GM21423 (cell line): ENCODE measurements at regions not wholly inside any gene's neighbourhood (a gene's known extent, or its start where the extent isn't known, plus 50 kb on each side); places are given as distances from the start of the nearest gene placed in this dataset.

Experiments used
- ATAC-seq: cut with Tn5 transposase; IDR thresholded peaks from one replicate; pipeline ENCODE4 v1.9.1; 2021; ENCODE audit warnings: mild to moderate bottlenecking, moderate library complexity; ENCODE audit not compliant: unreplicated experiment

DNA sequence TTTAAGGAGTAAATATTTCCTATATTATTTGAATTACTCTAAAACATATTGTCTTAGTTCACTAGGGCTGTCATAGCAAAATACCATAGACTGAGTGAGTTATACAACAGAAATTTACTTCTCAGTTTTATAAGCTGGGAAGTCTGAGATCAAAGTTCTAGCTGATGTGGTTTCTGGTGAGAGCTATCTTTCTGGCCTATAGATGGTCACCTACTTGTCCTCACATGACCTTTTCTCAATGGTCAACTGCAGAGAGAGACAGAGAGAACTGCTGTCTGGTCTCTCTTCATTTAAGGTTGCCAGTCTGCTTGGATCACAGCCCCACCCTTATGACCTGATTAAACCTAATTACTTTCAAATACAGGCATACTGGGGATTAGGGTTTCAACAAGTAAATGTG lies 490.9 kb downstream of the FBXO15 start:
- no peak for ATAC-seq

DNA sequence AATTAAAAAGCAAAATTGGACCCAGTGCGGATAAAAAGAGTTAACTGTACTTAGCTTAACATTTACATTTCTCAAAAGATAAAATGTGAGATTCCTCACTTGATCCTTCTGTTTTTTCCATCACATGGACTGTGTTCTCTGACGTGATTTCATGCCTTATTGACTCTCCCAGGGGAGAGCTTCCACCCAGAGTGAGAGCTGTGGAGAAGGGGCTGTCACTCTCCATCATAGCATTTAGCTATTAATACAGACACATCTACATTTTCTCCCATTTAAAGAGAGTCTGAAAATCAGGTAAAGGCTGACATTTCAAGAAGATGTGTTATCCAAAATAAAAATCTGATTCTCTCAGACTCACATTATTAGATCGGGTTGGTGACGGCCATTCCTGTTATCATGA lies 493.8 kb downstream of the FBXO15 start:
- ATAC-seq: no peak

DNA sequence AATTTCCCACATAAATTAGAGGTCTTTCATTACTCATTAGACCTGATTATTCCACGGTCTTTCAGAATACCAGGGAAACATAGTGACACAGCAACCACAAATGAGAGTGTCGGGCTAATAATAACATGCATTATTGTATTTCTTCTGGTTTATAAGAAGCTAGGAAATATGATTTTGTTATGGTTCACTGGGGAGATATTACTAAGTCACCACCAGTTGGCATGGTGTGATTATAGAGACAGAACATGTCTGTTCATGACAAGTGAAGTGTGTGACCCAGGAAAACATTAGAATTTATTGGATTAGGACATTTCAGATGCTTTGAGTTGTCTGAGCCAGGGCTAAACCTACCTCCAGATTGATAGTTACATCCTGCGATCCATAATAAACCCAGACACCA lies 494.4 kb downstream of the FBXO15 start:
- ATAC-seq: no peak

DNA sequence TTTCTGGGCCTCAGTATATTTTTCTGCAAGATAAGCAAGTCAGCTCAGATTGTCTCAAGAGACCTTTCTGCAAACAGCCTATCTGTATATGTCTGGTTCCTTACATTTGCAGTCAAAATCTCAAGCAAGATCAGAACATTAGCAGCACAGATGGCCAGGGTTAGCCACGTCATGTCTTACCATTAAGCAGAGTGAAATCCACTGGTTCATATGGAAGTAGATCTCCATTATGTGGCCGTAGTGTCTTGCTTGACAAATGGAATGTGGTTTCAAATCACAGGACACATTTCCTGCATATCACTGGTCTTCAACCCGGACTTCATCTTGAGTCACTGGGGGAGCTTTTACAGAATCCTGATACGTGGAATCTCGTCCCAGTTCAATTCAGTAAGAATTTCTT lies 500.2 kb downstream of the FBXO15 start:
- no peak for ATAC-seq

DNA sequence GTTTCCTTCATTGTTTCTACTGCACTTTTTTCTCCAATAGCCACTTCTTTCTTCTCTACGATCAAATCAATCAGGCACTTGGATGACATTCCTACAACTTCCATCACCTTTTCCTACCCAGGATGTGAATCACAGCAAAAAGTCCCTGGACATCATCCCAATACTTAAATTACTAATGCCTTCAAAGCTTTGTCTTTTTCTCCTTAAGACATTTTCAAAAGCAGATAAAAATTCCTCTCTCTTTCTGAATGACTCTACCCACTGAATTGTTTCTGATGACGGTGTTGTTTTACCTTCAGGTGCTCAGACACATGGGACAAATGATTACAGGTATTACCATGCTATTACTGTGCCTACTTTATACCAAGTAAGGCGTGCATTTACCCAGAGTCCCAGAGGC lies 500.9 kb downstream of the FBXO15 start:
- no peak for ATAC-seq

DNA sequence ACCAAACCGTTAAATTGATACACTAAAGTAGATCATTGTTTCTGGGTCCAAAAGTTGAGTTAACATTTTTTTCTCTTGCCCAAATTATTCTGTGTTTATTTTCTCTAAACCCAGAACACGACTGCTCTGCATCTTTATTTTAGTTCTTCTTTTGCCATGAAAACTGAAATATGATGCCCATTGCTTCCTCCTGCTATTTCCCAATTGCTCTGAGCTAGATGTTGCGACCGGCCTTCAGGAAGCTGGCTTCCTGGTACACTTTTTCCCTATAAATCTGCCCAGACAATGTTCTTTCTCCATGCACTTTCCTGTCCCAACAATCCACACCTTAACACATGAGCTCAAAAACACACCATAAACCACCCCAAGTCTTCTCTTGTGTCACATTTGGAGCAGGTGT lies 501.4 kb downstream of the FBXO15 start:
- ATAC-seq: no peak

DNA sequence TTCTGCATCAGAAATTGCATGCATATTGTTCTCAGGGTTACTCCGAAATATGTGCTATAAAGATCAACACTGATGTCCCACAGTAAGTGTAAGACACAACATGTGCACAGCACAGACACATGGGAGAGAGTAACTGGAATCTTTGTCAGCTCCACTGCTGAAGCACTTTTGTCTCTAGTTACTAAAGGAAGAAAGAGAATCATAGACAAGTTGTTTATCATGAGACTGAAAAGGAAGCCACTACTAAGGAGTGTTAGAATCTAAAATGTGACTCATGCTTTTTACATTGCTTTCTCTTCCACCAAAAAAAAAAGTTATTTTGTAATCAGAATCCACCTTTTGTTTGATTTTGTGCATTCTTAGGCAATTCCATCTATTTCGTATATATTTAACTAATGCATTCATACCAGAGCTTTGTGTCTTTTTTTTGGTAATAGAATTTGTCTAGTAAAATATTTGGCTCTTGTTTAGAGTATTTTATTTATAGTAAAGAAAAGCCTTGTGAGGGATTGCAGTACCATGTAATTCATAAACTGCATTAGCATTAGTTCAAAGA lies 502.4 kb downstream of the FBXO15 start:
- ATAC-seq: no peak

DNA sequence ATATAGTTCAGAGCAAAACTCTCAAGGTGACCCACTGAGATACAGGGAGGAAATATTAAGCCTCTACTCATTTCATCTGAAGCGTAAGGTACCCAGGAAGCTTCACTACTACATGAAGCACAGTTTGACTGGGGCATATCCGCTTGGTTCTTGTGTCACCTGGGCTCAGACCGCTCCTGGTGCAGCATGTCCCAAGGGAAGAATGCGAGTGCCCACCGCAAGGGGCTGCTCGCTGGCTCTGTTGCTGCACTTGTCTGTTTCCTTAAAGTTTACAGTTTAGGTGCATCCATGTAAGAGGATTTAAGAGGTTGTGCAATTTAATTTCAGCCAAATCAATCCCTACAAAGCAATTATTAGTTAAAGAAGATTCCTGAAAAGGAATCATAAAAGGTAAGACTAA lies 507.8 kb downstream of the FBXO15 start:
- ATAC-seq: no peak

DNA sequence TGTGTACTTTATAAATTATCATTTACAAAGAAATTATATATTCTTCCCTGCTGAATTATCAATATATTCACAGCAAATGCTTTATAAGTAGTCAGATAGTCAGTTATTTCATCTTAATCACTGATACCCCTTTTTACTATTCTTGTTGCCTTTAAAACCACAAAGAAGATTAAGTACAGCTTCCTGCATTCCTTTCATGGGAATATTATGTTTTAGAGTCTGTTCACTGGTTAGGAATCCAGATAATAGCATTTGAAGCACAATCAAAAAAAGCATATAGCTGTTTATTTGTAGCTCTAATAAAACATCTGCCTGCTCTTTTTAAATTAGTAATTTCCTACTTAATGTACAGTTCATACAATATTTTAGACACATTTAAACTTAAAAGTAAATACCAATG lies 508.9 kb downstream of the FBXO15 start:
- no peak for ATAC-seq

DNA sequence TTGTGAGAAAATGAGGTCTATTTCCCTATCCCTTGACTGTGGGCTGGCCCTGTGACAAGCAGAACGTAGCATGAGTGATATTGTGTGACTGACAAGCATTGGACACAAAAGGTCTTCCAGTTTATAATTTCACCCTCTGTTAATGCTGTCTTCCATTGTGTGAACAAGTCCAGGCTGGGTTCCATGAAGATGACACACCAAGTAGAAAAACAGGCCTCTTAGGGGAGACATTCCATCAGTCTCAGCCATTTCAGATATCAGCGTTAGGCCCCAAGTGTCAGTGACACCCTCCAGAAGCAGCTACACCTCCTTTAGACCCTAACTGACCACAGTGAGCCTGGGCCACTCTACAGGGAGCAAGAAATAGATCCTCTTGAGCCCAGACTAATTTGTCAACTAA lies 511.3 kb downstream of the FBXO15 start:
- no peak for ATAC-seq

DNA sequence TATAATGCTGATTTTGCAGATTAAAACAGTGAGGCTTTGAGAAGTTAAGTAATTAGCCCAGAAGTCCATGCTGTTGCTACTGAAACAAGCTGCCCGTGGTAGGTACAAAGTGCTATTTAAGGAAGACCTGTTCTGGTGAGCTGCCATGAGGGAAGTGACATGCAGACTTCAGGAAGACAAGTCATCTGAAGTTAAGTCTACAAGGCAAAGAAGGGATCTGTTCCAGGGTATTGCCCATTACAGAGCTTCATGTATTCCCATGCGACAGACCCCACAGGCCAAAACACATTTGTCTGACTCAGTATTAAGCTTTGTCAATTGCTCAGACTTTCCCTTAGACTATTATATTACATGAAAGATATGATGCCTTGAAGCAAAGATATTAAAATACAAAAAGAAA lies 520.8 kb downstream of the FBXO15 start:
- no peak for ATAC-seq

DNA sequence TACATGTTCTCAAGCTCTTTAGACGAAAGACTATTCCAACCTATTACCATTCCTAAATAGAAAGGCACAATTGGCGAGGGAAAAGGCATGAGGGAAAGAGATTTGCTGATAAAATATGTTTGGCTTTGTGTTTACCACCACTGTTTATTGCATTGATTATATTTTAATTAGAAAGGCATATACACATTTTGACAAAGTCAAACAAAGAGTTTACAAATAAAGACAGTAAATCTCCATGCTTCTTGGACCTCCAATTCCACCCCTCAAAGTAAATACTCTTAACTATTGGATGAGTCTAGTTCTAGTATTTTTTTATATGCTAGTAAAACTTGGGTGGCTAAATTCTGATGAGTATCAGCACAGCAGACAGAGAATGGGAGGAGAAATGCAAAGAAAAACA lies 521.4 kb downstream of the FBXO15 start:
- no peak for ATAC-seq

DNA sequence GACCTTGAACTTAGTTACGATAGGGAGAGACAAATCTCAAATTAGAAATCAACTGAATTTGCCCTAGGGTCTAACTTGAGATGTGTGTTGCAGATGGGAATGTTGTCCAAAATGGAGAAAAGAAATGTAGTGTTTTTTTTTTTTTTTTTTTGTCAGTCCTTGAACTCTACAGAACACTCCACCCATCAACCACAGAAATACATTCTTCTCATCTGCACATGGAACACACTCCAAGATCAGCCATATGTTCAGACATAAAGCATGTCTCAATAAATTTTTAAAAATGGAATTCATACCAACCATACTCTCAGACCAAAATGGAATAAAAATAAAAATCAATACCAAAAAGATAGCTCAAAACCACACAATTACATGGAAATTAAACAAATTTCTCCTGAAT lies 526.5 kb downstream of the FBXO15 start:
- no peak for ATAC-seq

DNA sequence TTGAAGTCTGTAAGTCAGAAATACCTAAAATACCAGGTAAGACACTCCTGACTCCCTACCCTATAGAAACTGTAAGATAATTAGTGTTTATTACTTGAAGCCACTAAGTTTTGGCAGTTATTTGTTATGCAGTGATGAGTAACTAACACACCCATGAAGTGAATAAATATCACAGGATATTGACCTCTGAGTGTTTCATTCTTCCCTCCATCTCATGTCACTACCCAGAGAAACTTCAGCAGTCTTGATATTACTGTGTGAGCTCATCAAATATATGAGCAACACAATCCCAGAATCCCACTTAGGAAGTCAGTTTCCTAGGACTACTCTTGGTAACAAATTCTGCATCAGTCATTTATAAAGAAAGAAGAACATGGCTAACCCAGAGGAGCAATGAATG lies 529.7 kb downstream of the FBXO15 start:
- ATAC-seq: no peak

DNA sequence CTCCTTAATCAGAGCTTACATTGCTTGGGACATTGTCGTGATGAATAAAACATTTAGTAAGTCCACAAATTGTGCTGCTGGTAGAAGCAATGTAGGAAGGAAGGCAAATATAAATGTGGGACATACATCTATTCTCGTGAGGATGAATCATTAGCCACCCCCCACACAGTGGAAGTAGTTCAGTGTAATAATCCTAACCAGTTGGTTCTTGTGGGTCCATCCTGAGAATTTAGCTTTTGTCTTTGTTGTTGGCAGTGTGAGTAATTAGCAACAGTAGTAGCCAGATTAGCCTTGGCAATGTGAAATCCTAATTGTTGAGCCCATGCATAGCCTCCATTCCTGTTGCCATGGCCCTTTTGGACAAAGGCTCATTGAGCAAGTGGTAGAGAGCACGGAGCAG lies 532.1 kb downstream of the FBXO15 start:
- ATAC-seq: no peak

DNA sequence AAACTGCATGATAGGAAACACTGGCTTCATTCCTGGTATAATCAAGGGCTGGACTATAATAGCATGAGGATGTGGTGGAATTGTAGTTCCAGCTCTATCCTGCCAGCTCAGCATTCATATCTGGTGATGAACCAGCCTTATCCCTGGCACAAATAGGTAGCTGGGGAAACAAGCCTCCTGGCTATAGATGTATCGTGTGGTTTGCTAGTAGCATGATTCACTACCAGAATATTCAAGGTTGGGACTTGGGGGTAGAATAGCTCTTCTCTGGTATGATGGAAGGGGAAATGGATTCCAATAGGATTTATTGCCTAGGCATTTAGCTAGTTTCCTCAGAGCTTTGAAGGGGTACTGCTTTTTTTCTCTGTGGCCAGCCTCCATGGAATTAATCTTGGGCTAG lies 532.8 kb downstream of the FBXO15 start:
- ATAC-seq: no peak

DNA sequence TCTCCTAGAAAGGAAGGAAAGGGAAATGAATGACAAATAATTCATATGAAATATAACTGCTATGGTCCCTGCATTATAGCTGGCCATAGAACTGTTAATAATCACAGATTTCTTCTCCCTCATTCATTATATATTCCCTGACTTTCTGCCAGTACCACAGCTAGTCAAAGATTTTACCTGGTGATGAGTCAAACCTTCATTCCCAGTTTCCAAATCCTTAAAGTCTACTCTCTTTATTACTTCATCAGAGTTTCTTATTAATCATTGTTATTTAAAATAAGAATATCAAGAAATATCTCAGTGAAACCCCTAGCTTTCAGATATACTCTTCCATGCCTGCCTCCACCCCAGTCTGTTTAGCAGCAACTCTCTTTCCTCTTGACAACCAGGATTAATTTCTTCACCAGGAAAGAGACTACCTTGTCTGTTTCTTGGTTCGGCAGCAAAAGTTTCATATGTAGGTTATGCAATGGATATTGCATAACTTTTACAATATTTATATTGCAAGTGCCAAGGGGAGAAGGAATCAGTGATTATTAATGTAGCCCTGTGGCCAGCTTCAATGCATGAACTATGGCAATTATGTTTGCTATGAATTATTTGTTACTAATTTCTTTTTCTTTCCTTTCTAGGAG lies 533.8 kb downstream of the FBXO15 start:
- no peak for ATAC-seq

DNA sequence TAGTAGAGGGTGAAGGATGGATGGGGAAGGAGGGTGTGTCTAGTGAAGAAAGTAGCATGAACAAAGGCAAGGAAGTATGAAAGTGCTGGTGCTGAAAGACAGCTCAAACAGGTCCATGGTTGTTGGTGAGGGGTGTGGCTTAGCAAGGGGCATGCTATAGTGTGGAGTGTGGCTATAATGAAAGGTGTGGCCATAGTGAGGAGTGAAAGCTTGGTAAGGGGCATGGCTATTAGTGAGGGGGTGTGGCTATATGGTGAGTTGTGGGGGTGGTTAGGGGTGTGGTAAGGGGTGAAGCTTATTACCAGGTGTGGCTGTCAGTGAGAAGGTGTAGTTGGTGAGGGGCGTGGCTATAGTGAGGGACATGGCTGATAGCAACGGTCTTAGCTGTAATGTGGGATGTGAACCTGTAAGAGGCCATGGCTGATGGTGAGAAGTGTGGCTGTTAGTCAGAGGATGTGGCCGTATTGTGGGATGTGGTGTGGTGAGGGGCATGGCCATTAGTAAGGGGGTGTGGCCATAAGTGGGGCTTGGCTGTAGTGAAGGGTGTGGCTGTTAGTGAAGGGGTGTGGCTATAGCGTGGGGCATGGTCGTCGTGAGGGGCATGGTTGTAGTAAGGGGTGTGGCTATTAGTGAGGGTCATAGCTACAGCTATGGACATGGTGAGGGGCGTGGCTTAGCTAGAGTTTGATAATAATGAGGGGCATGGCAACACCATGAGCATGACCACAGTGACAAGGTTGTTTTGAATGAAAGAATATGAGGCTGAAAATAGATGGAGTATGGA lies 549.6 kb downstream of the FBXO15 start:
- ATAC-seq: no peak

DNA sequence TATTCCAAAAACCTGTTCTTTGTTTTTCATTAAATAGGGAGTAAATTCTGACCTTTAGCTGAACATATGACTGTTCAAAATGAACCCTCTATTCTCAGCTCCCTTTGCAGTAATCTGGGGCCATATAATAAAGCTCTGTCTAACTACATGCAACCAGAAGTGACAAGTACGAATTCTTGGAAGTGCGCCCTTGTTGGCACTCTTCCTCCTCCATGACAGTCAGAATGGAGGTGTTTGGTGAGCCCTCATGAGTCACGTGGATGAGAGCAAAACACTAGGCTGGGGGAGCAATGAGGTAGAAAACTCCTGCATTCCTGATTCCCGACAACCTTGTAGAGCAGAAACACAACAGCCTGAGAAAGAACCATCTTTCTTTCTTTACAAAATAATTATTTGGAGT lies 552.9 kb downstream of the FBXO15 start:
- no peak for ATAC-seq

DNA sequence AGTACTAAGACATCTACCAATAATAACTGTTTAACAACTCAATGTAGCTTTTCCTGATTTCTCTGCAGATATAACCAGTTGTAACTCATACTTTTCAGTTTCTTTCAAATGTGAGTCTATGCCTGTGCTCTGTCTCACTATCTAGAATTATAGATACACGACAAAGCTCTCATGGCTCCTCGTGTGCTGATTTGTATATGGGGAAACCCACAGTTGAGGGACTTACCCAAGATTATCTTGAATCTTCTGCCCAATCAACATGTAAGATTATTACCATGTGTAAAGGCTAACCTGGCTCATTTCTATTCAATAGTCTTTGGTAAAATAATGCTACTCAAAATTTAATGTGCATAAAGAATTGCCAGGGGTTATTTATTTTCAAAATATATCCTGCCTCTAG lies 554.4 kb downstream of the FBXO15 start:
- ATAC-seq: no peak

DNA sequence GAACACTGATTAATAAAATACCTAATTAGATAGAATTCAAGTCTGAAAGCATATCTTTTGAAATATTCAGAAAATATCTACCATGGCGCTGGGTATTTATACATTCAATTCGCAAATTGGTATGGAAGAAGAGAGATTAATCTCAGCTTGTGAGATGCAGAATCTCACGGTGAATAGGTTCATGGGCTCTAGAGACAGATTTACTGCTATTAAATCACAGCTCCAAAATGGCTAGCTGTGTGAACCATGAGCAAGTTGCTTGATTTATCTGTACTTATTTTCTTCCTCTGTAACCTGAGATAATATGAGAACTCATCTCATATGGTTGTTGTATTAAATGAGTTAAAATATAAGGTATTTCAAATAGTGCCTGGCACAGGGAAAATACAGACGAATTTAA lies 556.7 kb downstream of the FBXO15 start:
- no peak for ATAC-seq

DNA sequence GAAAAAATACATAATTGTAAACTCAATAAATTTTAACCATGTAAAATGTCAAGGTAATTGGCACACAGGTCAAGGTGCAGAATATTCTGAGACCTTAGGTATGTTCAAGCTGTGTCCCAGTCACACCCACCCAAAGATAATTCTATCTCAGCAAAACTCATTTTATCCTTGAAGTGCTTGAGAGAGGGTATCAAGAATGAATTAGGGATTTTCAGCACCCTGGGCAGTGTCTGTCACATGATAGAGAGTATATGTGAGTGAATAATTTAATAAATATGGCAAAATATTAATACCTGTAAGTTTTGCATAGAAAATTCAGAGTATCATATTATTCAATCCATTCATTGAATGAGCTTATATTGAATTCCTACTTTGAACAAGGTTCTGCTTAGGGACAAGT lies 567.9 kb downstream of the FBXO15 start:
- ATAC-seq: no peak

DNA sequence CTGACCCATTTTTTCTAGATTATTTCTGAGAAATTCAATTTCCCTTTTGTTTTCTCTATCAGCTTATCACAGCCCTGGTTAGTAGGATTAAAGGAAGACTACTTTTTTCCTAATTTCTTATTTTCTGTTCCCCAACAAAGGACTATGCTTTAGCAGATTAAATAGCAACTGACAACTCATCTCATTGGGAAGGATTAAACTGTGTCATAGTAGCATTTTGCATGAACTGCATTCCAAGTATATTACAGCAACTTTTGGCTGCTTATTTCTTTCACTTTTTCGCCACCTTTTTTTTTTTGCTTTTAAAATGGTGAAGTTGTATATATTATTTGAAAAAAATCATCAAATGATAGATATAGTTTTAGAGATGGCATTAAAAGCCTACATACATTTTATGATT lies 570.3 kb downstream of the FBXO15 start:
- no peak for ATAC-seq
